ENCODE measurements at regions not wholly inside any gene's neighbourhood (a gene's known extent, or its start where the extent isn't known, plus 50 kb on each side); places are given as distances from the start of the nearest gene placed in this dataset.

DNA sequence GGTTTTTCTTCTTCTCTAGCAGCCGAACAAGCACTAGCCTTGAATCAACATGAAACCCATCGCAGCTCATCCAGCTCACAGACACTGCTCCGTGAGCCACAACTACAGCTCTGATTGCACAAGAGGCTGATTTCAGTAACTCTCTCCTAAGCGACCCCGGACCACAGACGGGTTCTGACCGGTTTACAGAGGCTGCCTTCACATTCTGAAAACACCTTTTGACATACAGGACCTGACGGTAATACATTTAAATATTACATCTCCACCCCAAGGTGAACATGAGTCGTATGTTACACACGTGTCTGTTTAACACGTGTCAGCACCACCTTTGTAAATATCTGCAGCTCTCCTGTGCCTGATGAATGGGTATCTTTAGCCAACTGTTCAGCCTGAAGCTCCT lies 120.7 kb downstream of the TMEM18 start:
- TF ChIP-seq, protein P1, sequence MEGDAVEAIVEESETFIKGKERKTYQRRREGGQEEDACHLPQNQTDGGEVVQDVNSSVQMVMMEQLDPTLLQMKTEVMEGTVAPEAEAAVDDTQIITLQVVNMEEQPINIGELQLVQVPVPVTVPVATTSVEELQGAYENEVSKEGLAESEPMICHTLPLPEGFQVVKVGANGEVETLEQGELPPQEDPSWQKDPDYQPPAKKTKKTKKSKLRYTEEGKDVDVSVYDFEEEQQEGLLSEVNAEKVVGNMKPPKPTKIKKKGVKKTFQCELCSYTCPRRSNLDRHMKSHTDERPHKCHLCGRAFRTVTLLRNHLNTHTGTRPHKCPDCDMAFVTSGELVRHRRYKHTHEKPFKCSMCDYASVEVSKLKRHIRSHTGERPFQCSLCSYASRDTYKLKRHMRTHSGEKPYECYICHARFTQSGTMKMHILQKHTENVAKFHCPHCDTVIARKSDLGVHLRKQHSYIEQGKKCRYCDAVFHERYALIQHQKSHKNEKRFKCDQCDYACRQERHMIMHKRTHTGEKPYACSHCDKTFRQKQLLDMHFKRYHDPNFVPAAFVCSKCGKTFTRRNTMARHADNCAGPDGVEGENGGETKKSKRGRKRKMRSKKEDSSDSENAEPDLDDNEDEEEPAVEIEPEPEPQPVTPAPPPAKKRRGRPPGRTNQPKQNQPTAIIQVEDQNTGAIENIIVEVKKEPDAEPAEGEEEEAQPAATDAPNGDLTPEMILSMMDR (IDR thresholded peaks at IDR 0.05): no peak
- TF ChIP-seq NFIC (IDR thresholded peaks at IDR 0.05; ENCODE audit: borderline replicate concordance) (no peak), EP300 (IDR thresholded peaks at IDR 0.05; ENCODE audit: borderline replicate concordance in 1 of 2, low read depth in 1 of 2, low read length in 1 of 2) (no peak), POLR2AphosphoS5 (IDR thresholded peaks at IDR 0.05; ENCODE audit: low read depth, low read length) (no peak), GABPA (IDR thresholded peaks at IDR 0.05; ENCODE audit: low read depth) (no peak), MXI1 (IDR thresholded peaks at IDR 0.05; ENCODE audit: low read depth, low read length) (no peak), CHD2 (IDR thresholded peaks at IDR 0.05; ENCODE audit: low read length, partially characterized antibody) (no peak), TEAD4 (IDR thresholded peaks at IDR 0.05; ENCODE audit: borderline replicate concordance, insufficient read depth) (no peak), TAF1 (IDR thresholded peaks at IDR 0.05; ENCODE audit: borderline replicate concordance, low read depth, low read length) (no peak)
- TF ChIP-seq, protein P2, sequence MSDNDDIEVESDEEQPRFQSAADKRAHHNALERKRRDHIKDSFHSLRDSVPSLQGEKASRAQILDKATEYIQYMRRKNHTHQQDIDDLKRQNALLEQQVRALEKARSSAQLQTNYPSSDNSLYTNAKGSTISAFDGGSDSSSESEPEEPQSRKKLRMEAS (IDR thresholded peaks at IDR 0.05; ENCODE audit: low read depth): no peak
- TF ChIP-seq, protein P3, sequence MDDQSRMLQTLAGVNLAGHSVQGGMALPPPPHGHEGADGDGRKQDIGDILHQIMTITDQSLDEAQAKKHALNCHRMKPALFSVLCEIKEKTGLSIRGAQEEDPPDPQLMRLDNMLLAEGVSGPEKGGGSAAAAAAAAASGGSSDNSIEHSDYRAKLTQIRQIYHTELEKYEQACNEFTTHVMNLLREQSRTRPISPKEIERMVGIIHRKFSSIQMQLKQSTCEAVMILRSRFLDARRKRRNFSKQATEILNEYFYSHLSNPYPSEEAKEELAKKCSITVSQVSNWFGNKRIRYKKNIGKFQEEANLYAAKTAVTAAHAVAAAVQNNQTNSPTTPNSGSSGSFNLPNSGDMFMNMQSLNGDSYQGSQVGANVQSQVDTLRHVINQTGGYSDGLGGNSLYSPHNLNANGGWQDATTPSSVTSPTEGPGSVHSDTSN (IDR thresholded peaks at IDR 0.05): no peak
- TF ChIP-seq, protein P4, sequence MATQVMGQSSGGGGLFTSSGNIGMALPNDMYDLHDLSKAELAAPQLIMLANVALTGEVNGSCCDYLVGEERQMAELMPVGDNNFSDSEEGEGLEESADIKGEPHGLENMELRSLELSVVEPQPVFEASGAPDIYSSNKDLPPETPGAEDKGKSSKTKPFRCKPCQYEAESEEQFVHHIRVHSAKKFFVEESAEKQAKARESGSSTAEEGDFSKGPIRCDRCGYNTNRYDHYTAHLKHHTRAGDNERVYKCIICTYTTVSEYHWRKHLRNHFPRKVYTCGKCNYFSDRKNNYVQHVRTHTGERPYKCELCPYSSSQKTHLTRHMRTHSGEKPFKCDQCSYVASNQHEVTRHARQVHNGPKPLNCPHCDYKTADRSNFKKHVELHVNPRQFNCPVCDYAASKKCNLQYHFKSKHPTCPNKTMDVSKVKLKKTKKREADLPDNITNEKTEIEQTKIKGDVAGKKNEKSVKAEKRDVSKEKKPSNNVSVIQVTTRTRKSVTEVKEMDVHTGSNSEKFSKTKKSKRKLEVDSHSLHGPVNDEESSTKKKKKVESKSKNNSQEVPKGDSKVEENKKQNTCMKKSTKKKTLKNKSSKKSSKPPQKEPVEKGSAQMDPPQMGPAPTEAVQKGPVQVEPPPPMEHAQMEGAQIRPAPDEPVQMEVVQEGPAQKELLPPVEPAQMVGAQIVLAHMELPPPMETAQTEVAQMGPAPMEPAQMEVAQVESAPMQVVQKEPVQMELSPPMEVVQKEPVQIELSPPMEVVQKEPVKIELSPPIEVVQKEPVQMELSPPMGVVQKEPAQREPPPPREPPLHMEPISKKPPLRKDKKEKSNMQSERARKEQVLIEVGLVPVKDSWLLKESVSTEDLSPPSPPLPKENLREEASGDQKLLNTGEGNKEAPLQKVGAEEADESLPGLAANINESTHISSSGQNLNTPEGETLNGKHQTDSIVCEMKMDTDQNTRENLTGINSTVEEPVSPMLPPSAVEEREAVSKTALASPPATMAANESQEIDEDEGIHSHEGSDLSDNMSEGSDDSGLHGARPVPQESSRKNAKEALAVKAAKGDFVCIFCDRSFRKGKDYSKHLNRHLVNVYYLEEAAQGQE (IDR thresholded peaks at IDR 0.05; ENCODE audit: low read depth, low read length): no peak
